Stromal cell of bone marrow (primary cell): ENCODE measurements at regions not wholly inside any gene's neighbourhood (a gene's known extent, or its start where the extent isn't known, plus 50 kb on each side); places are given as distances from the start of the nearest gene placed in this dataset.

Source experiments
- DNase-seq: peaks from one replicate; pipeline ENCODE4 v3.0.0-alpha.2; 2012; ENCODE audit warnings: low read depth

GRCh38 chr5:4720831-4721230 lies 419.3 kb upstream of the ADAMTS16 start:
- DNase-seq, result no peak

- no peak for DNase-seq
Measured at GRCh38 chr5:4722886-4723285, 417.2 kb upstream of the ADAMTS16 start.

- no peak for DNase-seq
Measured at GRCh38 chr5:4725594-4725993, 414.5 kb upstream of the ADAMTS16 start.

GRCh38 chr5:4730279-4730678 lies 409.9 kb upstream of the ADAMTS16 start:
- no peak for DNase-seq

GRCh38 chr5:4734348-4734747 lies 405.8 kb upstream of the ADAMTS16 start:
- no peak for DNase-seq

- no peak for DNase-seq
Measured at GRCh38 chr5:4735261-4735660, 404.9 kb upstream of the ADAMTS16 start.

- no peak for DNase-seq
Measured at GRCh38 chr5:4737868-4738267, 402.3 kb upstream of the ADAMTS16 start.

- DNase-seq, result no peak
Measured at GRCh38 chr5:4738298-4738697, 401.8 kb upstream of the ADAMTS16 start.

- DNase-seq, result no peak
Measured at GRCh38 chr5:4740156-4740555, 400.0 kb upstream of the ADAMTS16 start.

- DNase-seq, result no peak
Measured at GRCh38 chr5:4758550-4758949, 381.6 kb upstream of the ADAMTS16 start.

GRCh38 chr5:4758996-4759395 lies 381.1 kb upstream of the ADAMTS16 start:
- DNase-seq, result no peak

GRCh38 chr5:4762316-4762715 lies 377.8 kb upstream of the ADAMTS16 start:
- no peak for DNase-seq

GRCh38 chr5:4765411-4765810 lies 374.7 kb upstream of the ADAMTS16 start:
- DNase-seq, result no peak

GRCh38 chr5:4766101-4766500 lies 374.0 kb upstream of the ADAMTS16 start:
- DNase-seq, result no peak

- no peak for DNase-seq
Measured at GRCh38 chr5:4772591-4772990, 367.5 kb upstream of the ADAMTS16 start.

GRCh38 chr5:4773827-4774317 lies 366.3 kb upstream of the ADAMTS16 start:
- no peak for DNase-seq

GRCh38 chr5:4777435-4777834 lies 362.7 kb upstream of the ADAMTS16 start:
- no peak for DNase-seq

GRCh38 chr5:4780633-4781032 lies 359.5 kb upstream of the ADAMTS16 start:
- no peak for DNase-seq

- no peak for DNase-seq
Measured at GRCh38 chr5:4781299-4781698, 358.8 kb upstream of the ADAMTS16 start.

GRCh38 chr5:4785971-4786370 lies 354.2 kb upstream of the ADAMTS16 start:
- no peak for DNase-seq

- no peak for DNase-seq
Measured at GRCh38 chr5:4797445-4797844, 342.7 kb upstream of the ADAMTS16 start.

- DNase-seq, result no peak
Measured at GRCh38 chr5:4802044-4802443, 338.1 kb upstream of the ADAMTS16 start.

- DNase-seq, result no peak
Measured at GRCh38 chr5:4804691-4805360, 335.3 kb upstream of the ADAMTS16 start.

GRCh38 chr5:4815002-4815401 lies 325.1 kb upstream of the ADAMTS16 start:
- no peak for DNase-seq
